ENCODE measurements at regions not wholly inside any gene's neighbourhood (a gene's known extent, or its start where the extent isn't known, plus 50 kb on each side); places are given as distances from the start of the nearest gene placed in this dataset.

DNA sequence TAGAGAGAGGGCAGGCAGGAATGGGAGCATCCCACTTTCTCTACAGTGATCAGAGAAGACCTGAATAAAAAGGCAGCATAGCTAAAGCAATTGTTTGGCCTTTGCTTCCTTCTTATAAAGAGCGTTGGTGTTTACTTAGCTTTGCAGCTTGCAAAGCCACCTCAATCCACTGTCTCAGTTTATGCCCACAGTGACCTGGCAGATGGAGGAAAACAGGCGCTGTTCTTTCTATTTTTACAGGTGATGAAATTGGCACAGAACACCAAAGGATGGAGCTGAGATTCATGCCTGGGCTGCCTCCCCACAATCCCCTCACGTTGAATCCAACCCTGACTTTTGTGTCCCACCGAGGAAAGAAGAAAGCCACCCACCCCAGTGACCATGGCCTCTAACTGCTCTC, 130.5 kb downstream of the TTLL2 start:
- no peak overlapping the region for H3K9ac ChIP-seq (ENCODE audit: insufficient read depth, low read length, poor library complexity, severe bottlenecking)
- H3K4me3 Mint-ChIP-seq, result no peak overlapping the region
- H3K4me3 ChIP-seq (replicated peaks in 1 of 3; ENCODE audit: low read depth in 2 of 3, low read length in 3 of 3), result no peak overlapping the region
- H3K36me3 Mint-ChIP-seq, result no peaks in the 10 kb centered on the region
- H3K9me3 Mint-ChIP-seq, result peaks cover 0 to 5% (median 0%) of the 10 kb centered on the region in 7 donors
- no peak overlapping the region for H3K4me2 ChIP-seq (replicated peaks; ENCODE audit: extremely low read depth, low read length, poor library complexity, severe bottlenecking)
- no peaks in the 10 kb centered on the region for H3K4me1 ChIP-seq (ENCODE audit: control insufficient read depth in 1 of 2, insufficient read depth in 2 of 2, low read length in 2 of 2)
- H4K20me1 ChIP-seq (ENCODE audit: insufficient read depth, low read length), result no peaks in the 10 kb centered on the region
- no peak overlapping the region for H2AFZ ChIP-seq (ENCODE audit: insufficient read depth, low read depth, low read length, poor library complexity, severe bottlenecking)
- H3K79me2 ChIP-seq (ENCODE audit: insufficient read depth, low read length), result no peaks in the 10 kb centered on the region
- no peak overlapping the region for H3K27ac Mint-ChIP-seq
- H3K27ac ChIP-seq (ENCODE audit: low read depth in 1 of 2, low read length in 2 of 2), result no peak overlapping the region
- no peaks in the 10 kb centered on the region for H3K36me3 ChIP-seq (replicated peaks in 1 of 2; ENCODE audit: control insufficient read depth in 1 of 2, insufficient read depth in 2 of 2, low read length in 2 of 2)
- H3K4me1 Mint-ChIP-seq, result no peaks in the 10 kb centered on the region
- H3K27me3 Mint-ChIP-seq (ENCODE audit: low read depth in 3 of 3), result peaks cover 0 to 6% (median 2%) of the 10 kb centered on the region in 3 donors
- 90% methylated on average over 4 of the region's 4 CpGs for WGBS (ENCODE audit: insufficient coverage)
- intact Hi-C loops (cut with micrococcal nuclease), result no loop called here
- H3K27me3 ChIP-seq (ENCODE audit: control insufficient read depth in 2 of 2, insufficient read depth in 2 of 2, low read length in 2 of 2), result no peaks in the 10 kb centered on the region
- no peaks in the 10 kb centered on the region for H3K9me3 ChIP-seq (replicated peaks in 1 of 2; ENCODE audit: control insufficient read depth in 1 of 2, insufficient read depth in 1 of 2, low read length in 2 of 2)
- DNase-seq, result no peak
- no peak for TF ChIP-seq CTCF (IDR thresholded peaks at IDR 0.05)

DNA sequence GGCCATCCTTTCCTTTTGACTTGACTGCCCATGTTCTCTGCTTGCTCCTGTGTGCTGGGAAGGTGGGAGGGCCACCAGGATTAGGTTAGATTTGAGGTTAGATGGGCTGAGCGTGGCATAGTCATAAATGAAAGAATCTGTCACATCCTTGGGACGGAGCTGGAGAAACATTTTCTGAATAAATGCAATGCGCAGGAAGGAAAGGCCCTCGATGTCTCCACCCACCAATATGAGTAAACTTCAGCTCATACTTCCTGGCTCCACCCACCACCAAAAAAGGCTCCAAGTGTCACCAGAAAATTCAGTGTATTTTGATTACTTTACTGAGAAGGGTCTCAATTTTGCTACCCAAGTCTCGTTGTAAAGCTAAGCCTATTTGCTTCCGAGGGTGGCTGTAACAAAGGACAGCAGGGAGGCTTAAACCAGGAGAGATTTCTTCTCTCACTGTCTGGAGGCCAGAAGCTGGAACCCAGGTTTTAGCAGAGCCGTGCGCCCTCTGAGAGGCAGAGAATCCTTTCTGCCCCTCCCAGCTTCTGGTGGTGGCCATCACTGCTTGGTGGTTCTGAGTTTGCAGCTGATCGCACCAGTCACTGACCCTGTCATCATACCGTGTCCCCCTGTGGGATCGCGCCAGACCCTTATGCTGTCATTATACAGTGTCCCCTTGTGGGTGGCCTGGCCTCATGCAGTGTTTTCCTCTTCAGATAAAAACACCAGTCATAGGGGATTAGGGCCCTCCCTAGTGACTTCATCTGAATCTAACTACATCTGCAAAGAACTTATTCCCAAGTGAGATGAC, 137.8 kb downstream of the TTLL2 start:
- Histone ChIP-seq H2AFZ (ENCODE audit: insufficient read depth, low read depth, low read length, poor library complexity, severe bottlenecking) (no peak overlapping the region), H3K36me3 (replicated peaks in 1 of 2; ENCODE audit: control insufficient read depth in 1 of 2, insufficient read depth in 2 of 2, low read length in 2 of 2) (no peaks in the 10 kb centered on the region), H4K20me1 (ENCODE audit: insufficient read depth, low read length) (no peaks in the 10 kb centered on the region), H3K9me3 (replicated peaks in 1 of 2; ENCODE audit: control insufficient read depth in 1 of 2, insufficient read depth in 1 of 2, low read length in 2 of 2) (no peaks in the 10 kb centered on the region), H3K4me1 (ENCODE audit: control insufficient read depth in 1 of 2, insufficient read depth in 2 of 2, low read length in 2 of 2) (no peaks in the 10 kb centered on the region), H3K27me3 (ENCODE audit: control insufficient read depth in 2 of 2, insufficient read depth in 2 of 2, low read length in 2 of 2) (no peaks in the 10 kb centered on the region), H3K9ac (ENCODE audit: insufficient read depth, low read length, poor library complexity, severe bottlenecking) (no peak overlapping the region), H3K4me3 (replicated peaks in 1 of 3; ENCODE audit: low read depth in 2 of 3, low read length in 3 of 3) (no peak overlapping the region), H3K4me2 (replicated peaks; ENCODE audit: extremely low read depth, low read length, poor library complexity, severe bottlenecking) (no peak overlapping the region), H3K27ac (ENCODE audit: low read depth in 1 of 2, low read length in 2 of 2) (no peak overlapping the region), H3K79me2 (ENCODE audit: insufficient read depth, low read length) (no peaks in the 10 kb centered on the region)
- DNase-seq, result no peak
- Mint-ChIP-seq H3K9me3 (no peaks in the 10 kb centered on the region), H3K27ac (no peak overlapping the region), H3K4me1 (no peaks in the 10 kb centered on the region), H3K4me3 (no peak overlapping the region), H3K27me3 (ENCODE audit: low read depth in 3 of 3) (peaks cover 2 to 10% (median 3%) of the 10 kb centered on the region in 3 donors), H3K36me3 (no peaks in the 10 kb centered on the region)
- 95% methylated on average over 8 of the region's 12 CpGs for WGBS (ENCODE audit: insufficient coverage)
- intact Hi-C loops (cut with micrococcal nuclease), result no loop called here
- no peak for TF ChIP-seq CTCF (IDR thresholded peaks at IDR 0.05)

Measured in CD14-positive monocyte (primary cell).